HCT116 (cell line): ENCODE measurements at regions not wholly inside any gene's neighbourhood (a gene's known extent, or its start where the extent isn't known, plus 50 kb on each side); places are given as distances from the start of the nearest gene placed in this dataset.

Experiments
- ATAC-seq: fragments of 200-7000 bp; cut with Tn5 transposase; 2 replicates; pipeline ENCODE4 v1.9.1; 2020; ENCODE audit warnings: mild to moderate bottlenecking, moderate library complexity
- BruUV-seq: library from RNA; stranded (reverse); fragments of 400-500 nt; replicated peaks from 2 replicates; lab custom pipeline; 2021; lab: Mats Ljungman, UMichigan
- CTCF ChIA-PET: fragments of 300-600 bp; sonication (Branson Sonifier 250); formaldehyde crosslinking; loops from one replicate; lab custom pipeline; 2021; ENCODE audit warnings: antibody characterized with exemption; lab: Charles Lee
- POLR2A ChIA-PET: fragments of 300-600, 350-600 bp; sonication (Branson Sonifier 250); formaldehyde crosslinking; loops from one replicate; lab custom pipeline; 2021; ENCODE audit warnings: antibody characterized with exemption; lab: Charles Lee
- RAD21 ChIA-PET, 2 experiments: fragments of 300-600 bp; sonication (Branson Sonifier 250); formaldehyde crosslinking; loops; one replicate each; lab custom pipeline; 2023; ENCODE audit warnings: low total read pairs in 2 of 2; ENCODE audit not compliant: uncharacterized antibody in 2 of 2, unreplicated experiment in 2 of 2, low non-redundant PET in 1 of 2; lab: Charles Lee
- DNase-seq: peaks from one replicate; pipeline ENCODE4 v3.0.0-alpha.2; 2010; ENCODE audit warnings: low read depth, low spot score
- H2AFZ ChIP-seq: fragments of 200-600 bp; shearing (Covaris generic), sonication (generic); 2 replicates; pipeline ENCODE4 v1.6.1; 2017; ENCODE audit warnings: low read depth, mixed run types, mixed read lengths, antibody characterized with exemption, low read length; ENCODE audit not compliant: poor library complexity, severe bottlenecking
- H3K27ac ChIP-seq: 2 replicates; pipeline ENCODE4 v1.5.1; 2012; ENCODE audit warnings: low read depth, low read length
- H3K27me3 ChIP-seq: fragments of 200-600 bp; sonication (generic); 2 replicates; pipeline ENCODE4 v1.6.1; 2016; ENCODE audit warnings: mixed run types, low read length, mixed read lengths; ENCODE audit not compliant: insufficient read depth
- H3K36me3 ChIP-seq, 2 experiments: fragments of 200-500 bp in 1 of 2; fragments of 200-600 bp in 1 of 2; sonication (Bioruptor generic) in 1 of 2; sonication (generic) in 1 of 2; 2 replicates each; pipeline versions ENCODE4 v1.5.1 to v1.6.1; 2014 to 2016; ENCODE audit warnings: low read length in 2 of 2, inconsistent platforms in 1 of 2, mixed read lengths in 1 of 2, mixed run types in 1 of 2; ENCODE audit not compliant: insufficient read depth in 2 of 2, control insufficient read depth in 1 of 2
- H3K4me1 ChIP-seq, 2 experiments: fragments of 200-600 bp in 1 of 2; sonication (generic) in 1 of 2; 2 replicates each; pipeline versions ENCODE4 v1.5.1 to v1.6.1; 2012 to 2017; ENCODE audit warnings: low read length in 2 of 2, inconsistent platforms in 1 of 2, mild to moderate bottlenecking in 1 of 2, mixed read lengths in 1 of 2, mixed run types in 1 of 2, moderate library complexity in 1 of 2; ENCODE audit not compliant: insufficient read depth in 2 of 2, control insufficient read depth in 1 of 2
- H3K4me2 ChIP-seq: fragments of 200-600 bp; sonication (generic); 2 replicates; pipeline ENCODE4 v1.6.1; 2017; ENCODE audit warnings: mixed run types, low read length, mixed read lengths
- H3K4me3 ChIP-seq, 2 experiments: fragments of 200-600 bp in 1 of 2; sonication (generic) in 1 of 2; replicated peaks in 1 of 2; 2 replicates each; pipeline ENCODE4 v1.5.1; 2011 to 2016; ENCODE audit warnings: low read length in 2 of 2, control low read depth in 1 of 2, low read depth in 1 of 2, mild to moderate bottlenecking in 1 of 2, mixed read lengths in 1 of 2, mixed run types in 1 of 2
- H3K79me2 ChIP-seq: fragments of 200-600 bp; sonication (generic); 2 replicates; pipeline ENCODE4 v1.6.1; 2017; ENCODE audit warnings: mild to moderate bottlenecking, mixed run types, low read length, moderate library complexity, mixed read lengths; ENCODE audit not compliant: insufficient read depth
- H3K9ac ChIP-seq: fragments of 200-600 bp; sonication (generic); 2 replicates; pipeline ENCODE4 v1.6.1; 2016; ENCODE audit warnings: low read length, mixed read lengths
- H3K9me2 ChIP-seq: fragments of 200-600 bp; sonication (generic), shearing (Covaris generic); 2 replicates; pipeline ENCODE4 v1.6.1; 2017; ENCODE audit warnings: mixed run types, mild to moderate bottlenecking, moderate library complexity; ENCODE audit not compliant: insufficient read depth
- H3K9me3 ChIP-seq, 2 experiments: fragments of 200-500 bp in 1 of 2; fragments of 200-600 bp in 1 of 2; sonication (Bioruptor generic) in 1 of 2; sonication (generic) in 1 of 2; 2 replicates each; pipeline ENCODE4 v1.6.1; 2014 to 2017; ENCODE audit warnings: low read length in 2 of 2, mixed read lengths in 2 of 2, inconsistent platforms in 1 of 2, low read depth in 1 of 2, mild to moderate bottlenecking in 1 of 2, mixed run types in 1 of 2, moderate library complexity in 1 of 2; ENCODE audit not compliant: control insufficient read depth in 1 of 2, insufficient read depth in 1 of 2
- H4K20me1 ChIP-seq: fragments of 200-600 bp; sonication (generic), shearing (Covaris generic); 2 replicates; pipeline ENCODE4 v1.6.1; 2017; ENCODE audit warnings: mixed run types, mild to moderate bottlenecking, moderate library complexity; ENCODE audit not compliant: insufficient read depth
- ATF3 ChIP-seq: IDR thresholded peaks from 2 replicates; pipeline ENCODE4 v1.6.1; 2012
- CBX3 ChIP-seq: IDR thresholded peaks from 2 replicates; pipeline ENCODE4 v1.6.1; 2012; ENCODE audit warnings: low read depth
- EZH2 ChIP-seq: fragments of 200-600 bp; sonication (generic); IDR thresholded peaks from 2 replicates; pipeline ENCODE4 v1.6.1; 2017; ENCODE audit warnings: antibody characterized with exemption, mixed run types
- EZH2phosphoT487 ChIP-seq: fragments of 200-600 bp; IDR thresholded peaks from 2 replicates; pipeline ENCODE4 v1.6.1; 2018; ENCODE audit warnings: antibody characterized with exemption, borderline replicate concordance
- FOSL1 ChIP-seq: IDR thresholded peaks from 2 replicates; pipeline ENCODE4 v1.6.1; 2012; ENCODE audit warnings: low read depth
- JUND ChIP-seq: IDR thresholded peaks from 2 replicates; pipeline ENCODE4 v1.6.1; 2012
- POLR2AphosphoS5 ChIP-seq: IDR thresholded peaks from 2 replicates; pipeline ENCODE4 v1.6.1; 2011; ENCODE audit warnings: mild to moderate bottlenecking, low read depth, low read length, moderate library complexity
- RAD21 ChIP-seq: IDR thresholded peaks from 2 replicates; pipeline ENCODE4 v1.6.1; 2012; ENCODE audit warnings: low read depth, mild to moderate bottlenecking
- SIN3A ChIP-seq: IDR thresholded peaks from 2 replicates; pipeline ENCODE4 v1.6.1; 2012; ENCODE audit warnings: low read depth
- SP1 ChIP-seq: IDR thresholded peaks from 2 replicates; pipeline ENCODE4 v1.6.1; 2012; ENCODE audit warnings: low read depth
- ZBTB33 ChIP-seq: IDR thresholded peaks from 2 replicates; pipeline ENCODE4 v1.6.1; 2011; ENCODE audit warnings: mild to moderate bottlenecking, low read length, moderate library complexity; ENCODE audit not compliant: insufficient replicate concordance; ENCODE audit errors: extremely low read depth
- ZFX ChIP-seq: fragments of 450-650 bp; IDR thresholded peaks from 2 replicates; pipeline ENCODE4 v1.6.1; 2017
- ZNF274 ChIP-seq: fragments of 200-500 bp; sonication (Bioruptor generic); IDR thresholded peaks from 2 replicates; pipeline ENCODE4 v1.6.1; 2014; ENCODE audit warnings: mild to moderate bottlenecking, low read depth, low read length, inconsistent platforms
- intact Hi-C: fragments of 100-400 bp; cut with micrococcal nuclease; formaldehyde crosslinking; loops from 2 replicates; pipeline ENCODE4 v1.10.0; 2022
- TF ChIP-seq, protein P1 (sequence below): IDR thresholded peaks from 2 replicates; pipeline ENCODE4 v1.6.1; 2012

- H3K4me3 ChIP-seq: no peak overlapping the region
- ChIA-PET RAD21 (no interaction called here), POLR2A (no interaction called here)
- BruUV-seq: no TSS peak
- TF ChIP-seq SP1: no peak
- TF ChIP-seq ZBTB33: no peak
- TF ChIP-seq, protein P1, sequence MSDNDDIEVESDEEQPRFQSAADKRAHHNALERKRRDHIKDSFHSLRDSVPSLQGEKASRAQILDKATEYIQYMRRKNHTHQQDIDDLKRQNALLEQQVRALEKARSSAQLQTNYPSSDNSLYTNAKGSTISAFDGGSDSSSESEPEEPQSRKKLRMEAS: no peak
- TF ChIP-seq FOSL1: no peak
- no peak for TF ChIP-seq JUND
- TF ChIP-seq RAD21: no peak
- TF ChIP-seq ZFX: no peak
- TF ChIP-seq ZNF274: no peak
- no peak for TF ChIP-seq SIN3A
- TF ChIP-seq EZH2phosphoT487: no peak
- no peak for TF ChIP-seq POLR2AphosphoS5
- no peak for TF ChIP-seq ATF3
- TF ChIP-seq EZH2: no peak
- no peak for TF ChIP-seq CBX3
- TF ChIP-seq, all 23 proteins: peak for 0
- H3K9me2 ChIP-seq: no peaks in the 10 kb centered on the region
- intact Hi-C loops: no loop called here
- H3K79me2 ChIP-seq: no peaks in the 10 kb centered on the region
- DNase-seq (no peak), ATAC-seq (no peak)
- H2AFZ ChIP-seq: no peak overlapping the region
- H3K4me2 ChIP-seq: no peak overlapping the region
- H3K9ac ChIP-seq: no peak overlapping the region
- H3K9me3 ChIP-seq: no peaks in the 10 kb centered on the region
- H4K20me1 ChIP-seq: no peaks in the 10 kb centered on the region
- H3K36me3 ChIP-seq: no peaks in the 10 kb centered on the region
- H3K4me1 ChIP-seq: no peaks in the 10 kb centered on the region
- peaks cover 12% of the 10 kb centered on the region; the same call in 1 of the 2 replicates for H3K27me3 ChIP-seq
- no peak overlapping the region for H3K27ac ChIP-seq
- CTCF ChIA-PET: no interaction called here
Measured at GRCh38 chr3:5464649-5465048, 277.1 kb downstream of the EDEM1 start.
